ENCODE measurements at regions not wholly inside any gene's neighbourhood (a gene's known extent, or its start where the extent isn't known, plus 50 kb on each side); places are given as distances from the start of the nearest gene placed in this dataset.

Small RNA genes in the stretch of these regions (small RNA-seq; reads per million reads assigned to genes)
- gene AC113367.2, result 0 reads per million in 2 donors
- gene RNU7-53P, result 0 reads per million in 2 donors
